ENCODE measurements at regions not wholly inside any gene's neighbourhood (a gene's known extent, or its start where the extent isn't known, plus 50 kb on each side); places are given as distances from the start of the nearest gene placed in this dataset.

- TF ChIP-seq CTCF (IDR thresholded peaks at IDR 0.05), result no peak
- no peak for TF ChIP-seq POLR2AphosphoS5 (IDR thresholded peaks at IDR 0.05)
- TF ChIP-seq POLR2A (IDR thresholded peaks at IDR 0.05), result no peak
- TF ChIP-seq EP300 (IDR thresholded peaks at IDR 0.05), result no peak
Observed at GRCh38 chrX:129318375-129318774, 204.9 kb downstream of the SMARCA1 start.

Measured in sigmoid colon (tissue), 4 donors.